ENCODE measurements at regions not wholly inside any gene's neighbourhood (a gene's known extent, or its start where the extent isn't known, plus 50 kb on each side); places are given as distances from the start of the nearest gene placed in this dataset.

GRCh38 chr2:150997066-150997465 lies 264.6 kb downstream of the RBM43 start:
- 96% methylated on average over 4 of the region's 4 CpGs for WGBS
- H3K27ac ChIP-seq (ENCODE audit: low read depth in 1 of 2, low read length in 2 of 2): no peak overlapping the region
- TF ChIP-seq SP1 (IDR thresholded peaks at IDR 0.05) (no peak), GABPA (IDR thresholded peaks at IDR 0.05 in 1 of 2, conservative IDR thresholded peaks at IDR 0.05 in 1 of 2) (no peak), EGR1 (IDR thresholded peaks at IDR 0.05; ENCODE audit: low read depth in 2 of 2) (no peak), HNF4A (conservative IDR thresholded peaks at IDR 0.05) (no peak), MAX (IDR thresholded peaks at IDR 0.05) (no peak), CTCF (IDR thresholded peaks at IDR 0.05; ENCODE audit: low read depth, low read length, missing input control) (no peak), RXRA (IDR thresholded peaks at IDR 0.05) (no peak), REST (IDR thresholded peaks at IDR 0.05) (no peak), ATF3 (IDR thresholded peaks at IDR 0.05) (no peak), RAD21 (IDR thresholded peaks at IDR 0.05) (no peak), HNF4G (IDR thresholded peaks at IDR 0.05) (no peak), TAF1 (conservative IDR thresholded peaks at IDR 0.05) (no peak)

GRCh38 chr2:150994076-150994475 lies 267.6 kb downstream of the RBM43 start:
- Histone ChIP-seq H3K9me3 (ENCODE audit: control insufficient read depth in 4 of 4, low read length in 3 of 4) (peaks cover 0 to 14% (median 5%) of the 10 kb centered on the region in 4 donors), H3K9ac (ENCODE audit: low read depth in 1 of 2, low read length in 2 of 2) (no peak overlapping the region), H3K36me3 (ENCODE audit: control insufficient read depth in 4 of 4, insufficient read depth in 3 of 4, low read depth in 1 of 4, low read length in 3 of 4) (no peaks in the 10 kb centered on the region), H3K4me3 (ENCODE audit: low read depth in 1 of 3, low read length in 3 of 3) (no peak overlapping the region), H3K4me1 (ENCODE audit: control insufficient read depth in 4 of 4, insufficient read depth in 4 of 4, low read length in 3 of 4) (no peaks in the 10 kb centered on the region), H3K27me3 (ENCODE audit: control insufficient read depth in 4 of 4, insufficient read depth in 4 of 4, low read length in 3 of 4) (no peaks in the 10 kb centered on the region), H3K27ac (ENCODE audit: low read depth in 1 of 2, low read length in 2 of 2) (no peak overlapping the region)
- WGBS: 49% methylated on average over 2 of the region's 2 CpGs
- DNase-seq (ENCODE audit: low spot score): no peak
- TF ChIP-seq NR2F2 (IDR thresholded peaks at IDR 0.05) (no peak), ZBTB33 (IDR thresholded peaks at IDR 0.05) (no peak), REST (IDR thresholded peaks at IDR 0.05) (no peak), HNF4G (IDR thresholded peaks at IDR 0.05) (no peak), SP1 (IDR thresholded peaks at IDR 0.05) (no peak), TAF1 (conservative IDR thresholded peaks at IDR 0.05) (no peak), FOXA2 (IDR thresholded peaks at IDR 0.05) (no peak), FOXA1 (IDR thresholded peaks at IDR 0.05) (no peak), GABPA (IDR thresholded peaks at IDR 0.05 in 1 of 2, conservative IDR thresholded peaks at IDR 0.05 in 1 of 2) (no peak), YY1 (IDR thresholded peaks at IDR 0.05) (no peak), MAX (IDR thresholded peaks at IDR 0.05) (no peak), JUND (IDR thresholded peaks at IDR 0.05) (no peak), CTCF (IDR thresholded peaks at IDR 0.05; ENCODE audit: low read depth, low read length, missing input control) (no peak), EGR1 (IDR thresholded peaks at IDR 0.05; ENCODE audit: low read depth in 2 of 2) (no peak), RXRA (IDR thresholded peaks at IDR 0.05) (no peak), HNF4A (conservative IDR thresholded peaks at IDR 0.05) (no peak)

More at GRCh38 chr2:150997066-150997465, 264.6 kb downstream of the RBM43 start:
- Histone ChIP-seq H3K27me3 (ENCODE audit: control insufficient read depth in 4 of 4, insufficient read depth in 4 of 4, low read length in 3 of 4) (no peaks in the 10 kb centered on the region), H3K9me3 (ENCODE audit: control insufficient read depth in 4 of 4, low read length in 3 of 4) (no peaks in the 10 kb centered on the region), H3K36me3 (ENCODE audit: control insufficient read depth in 4 of 4, insufficient read depth in 3 of 4, low read depth in 1 of 4, low read length in 3 of 4) (no peaks in the 10 kb centered on the region), H3K9ac (ENCODE audit: low read depth in 1 of 2, low read length in 2 of 2) (no peak overlapping the region), H3K4me3 (ENCODE audit: low read depth in 1 of 3, low read length in 3 of 3) (no peak overlapping the region), H3K4me1 (ENCODE audit: control insufficient read depth in 4 of 4, insufficient read depth in 4 of 4, low read length in 3 of 4) (no peaks in the 10 kb centered on the region)
- DNase-seq (ENCODE audit: low spot score): no peak

Measured in liver (tissue), 8 donors.